ENCODE measurements at regions not wholly inside any gene's neighbourhood (a gene's known extent, or its start where the extent isn't known, plus 50 kb on each side); places are given as distances from the start of the nearest gene placed in this dataset.
"Not testable (repeated sequence)": the region's sequence is repeated elsewhere in the genome, so short reads cannot be mapped to it uniquely, and the experiment has no call there.

DNA sequence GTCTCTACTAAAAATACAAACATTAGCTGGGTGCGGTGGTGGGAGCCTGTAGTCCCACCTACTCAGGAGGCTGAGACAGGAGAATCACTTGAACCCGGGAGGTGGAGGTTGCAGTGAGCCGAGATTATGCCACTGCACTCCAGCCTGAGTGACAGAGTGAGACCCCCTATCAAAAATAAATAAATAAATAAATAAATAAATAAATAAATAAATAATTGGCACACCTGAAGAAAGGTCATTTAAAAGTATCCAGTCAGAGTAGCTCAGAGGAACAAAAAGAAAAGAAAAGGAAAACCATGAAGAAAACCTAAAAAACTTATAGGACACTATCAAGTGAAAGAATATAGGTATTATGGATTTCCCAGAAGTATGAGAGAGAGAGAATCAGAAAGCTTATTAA lies 330.1 kb upstream of the AR start:
- DNase-seq (ENCODE audit: low read depth) = not testable (repeated sequence)

GRCh38 chrX:67207912-67208311 lies 335.9 kb upstream of the AR start:
- DNase-seq (ENCODE audit: low read depth) = no peak

DNA sequence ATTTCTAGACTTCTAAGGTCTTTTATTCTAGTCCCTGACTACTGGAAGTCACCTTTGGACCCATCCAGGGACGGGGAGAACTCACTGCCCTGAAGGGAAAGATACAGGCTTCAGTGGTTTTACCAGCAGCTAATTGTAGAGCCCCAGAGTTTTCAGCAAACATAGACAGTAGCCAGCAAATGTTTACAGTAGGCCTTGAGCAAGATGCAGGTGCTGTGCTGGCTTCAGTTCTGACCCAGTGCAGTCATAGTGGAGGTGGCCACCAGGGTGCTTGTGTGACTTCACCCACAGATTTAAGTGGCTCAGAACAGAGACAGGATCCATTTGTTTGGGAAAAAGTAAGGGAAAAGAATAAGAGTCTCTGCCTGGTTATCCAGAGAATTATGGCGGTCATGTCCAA lies 384.4 kb upstream of the AR start:
- DNase-seq (ENCODE audit: low read depth) = no peak

DNA sequence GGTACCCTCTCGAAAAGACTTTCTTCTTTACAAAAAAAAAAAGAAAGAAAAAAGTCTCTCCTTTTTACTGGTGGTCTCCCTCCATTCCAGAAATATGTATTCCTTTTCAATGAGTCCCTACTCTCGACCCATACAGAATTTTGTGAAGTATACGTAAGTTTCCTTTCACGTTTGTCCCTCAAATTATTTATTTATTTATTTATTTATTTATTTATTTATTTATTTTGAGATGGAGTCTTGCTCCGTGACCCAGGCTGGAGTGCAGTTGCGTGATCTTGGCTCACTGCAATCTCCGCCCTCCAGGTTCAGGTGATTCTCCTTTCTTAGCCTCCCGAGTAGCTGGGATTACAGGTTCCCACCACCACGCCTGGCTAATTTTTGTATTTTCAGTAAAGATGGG lies 429.2 kb upstream of the AR start:
- no peak for DNase-seq (ENCODE audit: low read depth)

DNA sequence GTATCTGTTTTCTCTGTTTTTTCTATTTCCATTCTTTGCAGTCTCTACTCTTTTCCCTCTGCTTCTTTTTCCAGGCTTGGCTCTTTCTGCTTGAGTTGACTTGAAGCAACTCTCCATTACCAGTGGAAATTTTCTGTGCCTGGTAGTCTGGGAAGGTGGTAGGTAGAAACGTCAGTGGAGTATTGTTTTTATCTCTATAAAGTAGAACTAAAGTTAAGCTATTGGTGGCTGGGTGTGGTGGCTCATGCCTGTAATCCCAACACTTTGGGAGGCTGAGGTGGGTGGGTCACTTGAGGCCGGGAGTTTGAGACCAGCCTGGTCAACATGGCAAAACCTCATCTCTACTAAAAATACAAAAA lies 438.1 kb upstream of the AR start:
- DNase-seq (ENCODE audit: low read depth) = no peak

- DNase-seq (ENCODE audit: low read depth) = no peak
These were observed 438.7 kb upstream of the AR start for GRCh38 chrX:67104982-67105757.

DNA sequence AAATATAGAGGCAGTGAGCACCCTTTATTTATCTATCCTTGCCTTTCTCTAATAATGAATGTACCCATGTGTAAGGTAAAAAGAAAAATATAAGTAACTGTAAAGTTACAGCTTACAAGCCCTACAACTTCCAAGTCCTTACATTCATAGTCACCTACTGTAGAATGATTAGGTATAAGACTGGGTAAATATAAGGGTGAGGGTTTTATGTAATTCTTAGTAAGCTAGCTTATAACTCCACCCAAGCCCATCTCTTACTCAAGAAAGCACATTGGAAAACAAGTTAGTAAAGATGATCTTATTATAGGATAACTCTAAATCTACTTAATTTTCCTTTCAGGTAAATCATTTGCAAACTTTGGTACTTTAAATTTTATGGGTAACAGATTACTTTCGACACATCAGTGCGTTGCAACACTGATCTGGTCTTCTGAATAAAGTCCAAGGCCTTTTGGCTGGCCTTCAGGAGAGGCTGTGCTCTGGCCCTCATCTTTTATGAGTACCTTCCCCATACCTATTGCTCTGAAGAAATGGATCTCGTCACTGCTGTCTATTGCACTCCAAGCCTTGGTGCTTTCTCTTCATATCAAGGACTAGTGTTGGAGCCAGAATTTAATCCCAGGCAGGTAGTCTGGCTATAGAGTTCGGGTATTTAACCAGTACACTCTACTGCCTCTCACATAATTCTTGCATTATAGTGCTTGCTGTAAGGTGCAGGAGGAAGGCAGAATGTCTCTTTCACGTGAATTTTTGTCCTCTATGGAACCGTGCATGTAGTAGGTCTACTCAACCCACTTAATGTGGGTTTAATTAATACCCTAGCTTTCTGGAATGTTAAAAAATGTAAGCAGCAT lies 443.6 kb upstream of the AR start:
- DNase-seq (ENCODE audit: low read depth) = no peak

DNA sequence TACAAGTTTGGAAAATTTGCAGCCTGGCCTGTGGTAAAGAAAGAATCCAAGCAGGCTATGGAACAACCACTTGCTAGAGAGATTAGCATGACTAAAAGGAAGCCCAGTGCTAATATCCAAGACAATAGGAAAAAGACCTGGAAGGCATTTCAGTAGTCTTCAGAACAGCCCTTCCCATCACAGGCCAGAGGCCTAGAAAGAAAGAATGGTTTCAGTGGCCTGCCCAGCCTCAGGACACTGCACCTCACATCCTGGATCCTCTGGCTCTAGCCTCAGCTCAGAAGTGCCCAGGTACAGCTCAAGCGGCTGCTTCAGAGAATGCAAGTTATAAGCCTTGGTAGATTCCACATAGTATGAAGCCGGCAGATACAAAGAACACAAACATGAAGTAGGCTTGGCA lies 449.8 kb upstream of the AR start:
- no peak for DNase-seq (ENCODE audit: low read depth)

DNA sequence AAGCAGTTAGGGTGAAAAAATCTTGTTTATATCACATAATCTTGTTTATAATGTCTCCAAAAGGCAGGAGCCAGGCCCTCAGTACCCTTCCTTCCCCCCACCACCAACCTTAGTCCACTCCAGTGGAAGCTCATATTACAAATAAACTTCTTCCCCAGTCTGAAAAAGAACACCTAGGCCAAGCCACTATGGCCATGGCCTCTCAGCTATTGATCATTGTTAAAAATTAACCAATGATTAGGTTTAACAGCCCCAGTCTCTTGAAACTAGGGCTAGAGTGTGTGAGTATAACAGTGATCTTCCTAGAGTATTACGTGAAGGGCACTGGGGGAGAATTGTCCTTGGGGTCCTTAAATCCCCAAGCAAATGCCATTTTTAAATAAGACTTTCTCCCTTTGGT lies 411.9 kb upstream of the EDA2R start:
- no peak for DNase-seq (ENCODE audit: low read depth)

DNA sequence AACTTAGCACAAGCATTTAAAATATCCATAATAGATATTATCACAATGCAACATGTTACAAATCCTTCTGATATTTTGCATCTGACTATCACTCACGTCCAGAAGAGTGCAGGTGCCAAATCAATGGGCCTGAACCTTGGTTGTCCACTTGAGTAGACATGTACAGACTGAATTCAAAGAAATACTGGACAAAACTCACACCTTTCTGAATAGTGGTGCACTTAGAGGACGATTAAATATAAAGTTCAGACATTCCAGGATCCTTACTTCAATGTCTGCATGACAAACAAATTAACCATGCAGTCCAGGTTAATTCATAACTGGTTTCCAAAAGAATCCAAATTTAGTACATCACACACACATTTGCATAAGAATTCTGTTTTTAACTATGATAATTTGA lies 406.0 kb upstream of the EDA2R start:
- no peak for DNase-seq (ENCODE audit: low read depth)

- no peak for DNase-seq (ENCODE audit: low read depth)
These were observed 405.3 kb upstream of the EDA2R start for GRCh38 chrX:67044029-67044653.

DNA sequence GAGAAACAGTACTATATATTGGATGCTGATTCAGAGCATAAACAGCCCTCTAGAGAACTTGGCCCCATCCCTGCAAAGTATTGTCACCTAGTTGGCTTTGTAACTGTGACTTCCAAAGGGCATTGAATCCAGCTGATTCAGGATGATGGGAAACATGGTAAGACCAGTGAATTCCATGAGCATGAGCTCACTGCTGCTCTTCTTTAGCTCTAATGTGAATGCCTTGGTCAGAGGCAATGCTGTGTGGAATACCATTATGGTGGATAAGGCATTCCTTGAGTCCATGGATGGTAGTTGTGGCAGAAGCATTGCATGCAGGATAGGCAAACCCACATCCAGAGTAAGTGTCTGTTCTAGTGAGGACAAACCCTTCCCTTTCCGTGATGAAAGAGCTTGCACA lies 365.6 kb upstream of the EDA2R start:
- DNase-seq (ENCODE audit: low read depth) = no peak

DNA sequence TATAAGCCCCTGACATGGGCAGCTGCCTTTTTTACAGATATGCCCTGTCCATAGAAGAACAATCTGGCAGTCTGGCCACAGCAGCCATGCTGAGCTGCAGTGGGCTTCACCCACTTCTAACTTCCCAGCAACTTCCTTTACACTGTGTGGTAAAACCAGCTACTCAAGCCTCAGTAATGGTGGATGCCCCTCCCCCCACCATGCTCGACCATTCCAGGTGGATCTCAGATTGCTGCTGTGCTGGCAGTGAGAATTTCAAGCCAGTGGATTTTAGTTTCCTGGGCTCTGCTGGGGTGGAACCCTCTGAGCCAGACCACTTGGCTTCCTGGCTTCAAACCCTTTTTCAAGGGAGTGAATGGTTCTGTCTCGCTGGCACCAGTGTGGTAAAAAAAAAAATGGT lies 355.9 kb upstream of the EDA2R start:
- DNase-seq (ENCODE audit: low read depth) = no peak

- DNase-seq (ENCODE audit: low read depth) = not testable (repeated sequence)
These were observed 353.2 kb upstream of the EDA2R start for GRCh38 chrX:66992077-66992476.

DNA sequence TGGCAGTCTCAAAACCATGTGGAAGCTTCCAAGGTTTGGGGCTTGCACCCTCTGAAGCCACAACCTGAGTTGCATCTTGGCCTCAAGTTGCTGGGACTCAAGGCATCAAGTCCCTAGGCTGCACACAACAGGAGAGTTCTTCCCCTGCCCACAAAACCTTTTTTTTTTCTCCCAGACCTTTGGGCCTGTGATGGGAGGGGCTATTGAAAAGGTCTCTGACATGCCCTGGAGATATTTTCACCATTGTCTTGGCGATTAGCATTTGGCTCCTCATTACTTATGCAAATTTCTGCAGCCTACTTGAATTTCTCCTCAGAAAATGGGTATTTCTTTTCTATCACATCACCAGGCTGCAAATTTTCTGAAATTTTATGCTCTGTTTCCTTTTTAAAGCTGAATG lies 349.5 kb upstream of the EDA2R start:
- no peak for DNase-seq (ENCODE audit: low read depth)

DNA sequence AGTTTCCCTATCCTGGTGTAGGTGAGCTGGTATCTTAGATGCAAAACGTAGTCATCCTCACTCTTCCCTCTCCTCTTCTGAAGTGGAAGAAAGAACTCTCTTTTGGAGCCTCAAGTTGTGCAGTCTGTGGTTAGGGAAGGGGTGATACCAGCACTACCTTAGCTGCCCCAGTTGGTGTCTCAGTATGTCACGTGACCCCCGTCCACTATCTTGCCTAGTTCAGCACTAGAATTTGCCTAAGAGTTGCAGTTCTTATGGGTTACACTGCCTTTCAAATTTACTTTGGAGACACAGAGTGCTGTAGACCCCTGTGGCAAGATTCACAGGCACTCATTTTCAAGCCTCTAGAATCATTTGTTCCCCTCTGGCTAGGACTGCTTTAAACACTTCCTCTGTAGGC lies 322.8 kb upstream of the EDA2R start:
- DNase-seq (ENCODE audit: low read depth) = no peak

DNA sequence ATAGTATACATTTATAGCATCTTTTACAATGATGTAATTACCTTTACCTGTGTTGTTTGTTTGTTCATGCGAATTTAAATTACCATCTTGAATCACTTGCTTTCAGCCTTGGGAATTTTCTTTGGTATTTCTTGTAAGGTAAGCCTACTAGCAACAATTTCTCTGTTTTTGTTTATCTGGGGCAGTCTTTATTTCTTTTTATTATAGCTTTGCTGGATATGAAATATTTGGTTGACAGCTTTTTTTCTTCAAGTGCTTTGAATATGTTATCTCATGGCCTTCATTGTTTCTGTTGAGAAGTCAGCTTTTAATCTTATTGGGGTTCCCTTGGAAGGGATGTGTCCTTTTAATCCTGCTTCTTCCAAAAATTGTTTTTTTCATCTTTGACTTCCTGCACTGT lies 292.8 kb upstream of the EDA2R start:
- DNase-seq (ENCODE audit: low read depth) = no peak

- DNase-seq (ENCODE audit: low read depth) = not testable (repeated sequence)
These were observed 291.6 kb upstream of the EDA2R start for GRCh38 chrX:66930516-66930915.

GRCh38 chrX:66920296-66920695 lies 281.4 kb upstream of the EDA2R start:
- DNase-seq (ENCODE audit: low read depth) = no peak

- DNase-seq (ENCODE audit: low read depth) = no peak
These were observed 280.5 kb upstream of the EDA2R start for GRCh38 chrX:66919280-66919832.

DNA sequence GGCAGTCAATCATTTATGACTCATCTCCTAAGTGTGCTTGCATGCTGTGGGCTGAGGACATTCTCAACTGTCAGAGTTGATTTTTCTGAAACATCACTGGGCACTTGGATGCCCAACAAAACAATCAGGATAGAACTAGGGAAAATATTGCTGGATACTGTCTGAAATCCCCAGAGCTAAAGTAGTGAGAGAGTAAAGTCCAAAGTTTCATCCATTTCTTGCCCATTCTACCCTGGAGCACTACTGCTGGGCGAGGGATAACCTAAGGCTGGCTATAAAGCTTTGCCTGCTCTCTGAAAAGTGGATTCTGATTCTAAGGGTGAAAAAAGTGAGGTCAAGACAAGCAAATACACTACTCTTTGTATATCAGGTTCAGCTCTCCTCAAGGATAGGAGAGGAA lies 279.6 kb upstream of the EDA2R start:
- no peak for DNase-seq (ENCODE audit: low read depth)

DNA sequence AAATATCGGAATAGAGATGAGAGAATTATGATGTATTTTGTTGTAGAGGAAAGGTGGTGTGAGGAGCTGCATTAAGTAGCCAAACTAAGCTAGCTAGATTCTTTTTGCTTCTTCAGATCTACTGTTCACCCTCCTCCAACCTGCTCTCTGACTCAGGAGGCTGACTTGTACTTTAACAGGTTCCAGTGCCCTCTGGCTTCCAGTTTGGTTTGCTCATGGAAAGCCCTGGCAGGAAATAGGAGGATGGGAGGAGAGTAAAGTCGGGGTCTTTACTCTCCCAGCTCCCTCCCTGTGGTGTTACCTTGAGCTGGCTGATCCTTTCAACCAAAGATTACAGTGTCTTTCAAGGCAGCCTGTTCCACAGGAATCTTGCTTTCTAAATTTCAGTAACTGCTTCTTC lies 277.0 kb upstream of the EDA2R start:
- DNase-seq (ENCODE audit: low read depth) = no peak

DNA sequence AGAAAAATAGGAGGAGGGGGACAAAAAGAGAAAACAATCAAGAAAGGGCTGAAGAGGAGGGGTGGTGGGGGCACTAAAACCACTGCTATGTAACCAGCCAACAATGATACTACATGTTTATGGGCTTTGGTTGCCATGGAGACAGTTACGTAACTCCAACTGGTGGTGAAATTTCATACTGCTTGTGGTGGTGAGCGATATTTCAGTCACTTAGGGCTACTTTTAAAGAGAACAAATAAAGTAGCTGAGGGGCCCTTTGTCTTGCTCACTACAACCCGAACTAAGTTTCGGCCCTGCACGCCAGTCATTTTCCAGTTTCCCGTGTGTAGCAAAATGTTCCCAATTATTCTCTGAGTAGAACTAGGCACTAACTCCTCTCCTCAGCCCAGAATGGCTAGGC lies 275.2 kb upstream of the EDA2R start:
- no peak for DNase-seq (ENCODE audit: low read depth)
